Left renal pelvis (tissue), 4 donors: ENCODE measurements at regions not wholly inside any gene's neighbourhood (a gene's known extent, or its start where the extent isn't known, plus 50 kb on each side); places are given as distances from the start of the nearest gene placed in this dataset.
"Not testable (repeated sequence)": the region's sequence is repeated elsewhere in the genome, so short reads cannot be mapped to it uniquely, and the experiment has no call there.

Experiments
- DNase-seq, 4 donors: peaks; one replicate each; pipeline ENCODE4 v3.0.0-alpha.2; 2013; ENCODE audit warnings: low read depth in 4 of 4, low spot score in 3 of 4

GRCh38 chr7:109577265-109577664 lies 1007.6 kb downstream of the DNAJB9 start:
- DNase-seq, result no peak

- no peak for DNase-seq
These were observed 1010.2 kb downstream of the DNAJB9 start for GRCh38 chr7:109579901-109580300.

GRCh38 chr7:109582211-109582610 lies 1012.5 kb downstream of the DNAJB9 start:
- no peak for DNase-seq

GRCh38 chr7:109596948-109597347 lies 1027.3 kb downstream of the DNAJB9 start:
- not testable (repeated sequence) for DNase-seq

- DNase-seq, result no peak
These were observed 1042.0 kb downstream of the DNAJB9 start for GRCh38 chr7:109611656-109612055.

GRCh38 chr7:109616551-109617069 lies 1046.9 kb downstream of the DNAJB9 start:
- no peak for DNase-seq

GRCh38 chr7:109622320-109622719 lies 1052.6 kb downstream of the DNAJB9 start:
- DNase-seq, result no peak

- not testable (repeated sequence) for DNase-seq
These were observed 1063.2 kb downstream of the DNAJB9 start for GRCh38 chr7:109632890-109633289.

GRCh38 chr7:109635374-109635773 lies 1065.7 kb downstream of the DNAJB9 start:
- no peak for DNase-seq

GRCh38 chr7:109637428-109637990 lies 1067.8 kb downstream of the DNAJB9 start:
- DNase-seq, result no peak

GRCh38 chr7:109638321-109638720 lies 1068.6 kb downstream of the DNAJB9 start:
- no peak for DNase-seq

- DNase-seq, result no peak
These were observed 1069.9 kb downstream of the DNAJB9 start for GRCh38 chr7:109639561-109639960.

- DNase-seq, result no peak
These were observed 1071.8 kb downstream of the DNAJB9 start for GRCh38 chr7:109641445-109641844.

GRCh38 chr7:109646124-109646523 lies 1076.5 kb downstream of the DNAJB9 start:
- no peak for DNase-seq

- DNase-seq, result not testable (repeated sequence)
These were observed 1076.9 kb downstream of the DNAJB9 start for GRCh38 chr7:109646594-109646993.

- not testable (repeated sequence) for DNase-seq
These were observed 1077.6 kb downstream of the DNAJB9 start for GRCh38 chr7:109647263-109647662.

GRCh38 chr7:109659261-109659660 lies 1089.6 kb downstream of the DNAJB9 start:
- DNase-seq, result no peak

- no peak for DNase-seq
These were observed 1090.7 kb downstream of the DNAJB9 start for GRCh38 chr7:109660401-109660800.

- no peak for DNase-seq
These were observed 1094.1 kb downstream of the DNAJB9 start for GRCh38 chr7:109663806-109664205.

GRCh38 chr7:109687269-109687668 lies 1117.6 kb downstream of the DNAJB9 start:
- DNase-seq, result not testable (repeated sequence)

- not testable (repeated sequence) for DNase-seq
These were observed 1122.9 kb downstream of the DNAJB9 start for GRCh38 chr7:109692613-109693012.

- no peak for DNase-seq
These were observed 1124.7 kb downstream of the DNAJB9 start for GRCh38 chr7:109694149-109695071.
